ENCODE measurements at regions not wholly inside any gene's neighbourhood (a gene's known extent, or its start where the extent isn't known, plus 50 kb on each side); places are given as distances from the start of the nearest gene placed in this dataset.
"Not testable (repeated sequence)": the region's sequence is repeated elsewhere in the genome, so short reads cannot be mapped to it uniquely, and the experiment has no call there.

DNA sequence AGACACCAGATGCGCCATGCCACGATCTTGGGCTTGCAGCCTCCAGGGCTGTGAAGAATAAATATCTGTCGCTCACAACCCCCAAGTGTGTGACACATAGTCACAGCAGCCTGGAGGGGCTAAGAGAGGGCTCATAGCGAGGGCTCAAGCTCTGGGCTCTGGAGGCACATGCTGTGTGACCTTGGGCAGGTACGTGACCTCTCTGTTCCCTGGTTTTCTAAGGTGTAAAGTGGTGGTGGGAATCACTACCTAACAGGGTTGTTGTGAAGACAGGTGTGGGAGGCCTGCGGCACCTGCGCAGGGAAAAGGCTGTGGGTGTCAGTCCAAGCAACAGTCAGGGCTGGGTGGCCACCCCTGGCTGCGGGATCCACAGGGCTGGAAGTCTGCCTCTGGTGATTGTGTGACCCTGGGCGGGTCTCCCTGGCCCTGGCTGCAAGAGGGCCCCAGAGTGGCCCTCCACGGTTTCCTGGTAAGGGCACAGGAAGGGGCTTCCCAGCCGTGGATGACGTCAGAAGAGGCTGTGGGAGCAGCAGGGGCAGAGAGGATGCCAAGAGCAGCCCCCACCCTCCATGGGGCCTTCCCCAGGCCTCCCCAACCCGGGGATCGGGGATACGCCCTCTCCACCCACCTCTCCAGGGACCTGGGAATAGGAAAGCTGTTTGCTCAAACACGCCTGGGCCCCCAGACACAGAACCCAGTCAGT lies 218.8 kb upstream of the SGCG start:
- Mint-ChIP-seq H3K27me3 (ENCODE audit: low read depth) (peaks cover 3% of the 10 kb centered on the region), H3K36me3 (no peaks in the 10 kb centered on the region), H3K4me1 (peaks cover 14% of the 10 kb centered on the region), H3K4me3 (no peak overlapping the region), H3K9me3 (no peaks in the 10 kb centered on the region), H3K27ac (no peak overlapping the region)
- no peak for DNase-seq (ENCODE audit: low spot score in 2 of 2, unreplicated experiment in 2 of 2)
- TF ChIP-seq, protein P1, sequence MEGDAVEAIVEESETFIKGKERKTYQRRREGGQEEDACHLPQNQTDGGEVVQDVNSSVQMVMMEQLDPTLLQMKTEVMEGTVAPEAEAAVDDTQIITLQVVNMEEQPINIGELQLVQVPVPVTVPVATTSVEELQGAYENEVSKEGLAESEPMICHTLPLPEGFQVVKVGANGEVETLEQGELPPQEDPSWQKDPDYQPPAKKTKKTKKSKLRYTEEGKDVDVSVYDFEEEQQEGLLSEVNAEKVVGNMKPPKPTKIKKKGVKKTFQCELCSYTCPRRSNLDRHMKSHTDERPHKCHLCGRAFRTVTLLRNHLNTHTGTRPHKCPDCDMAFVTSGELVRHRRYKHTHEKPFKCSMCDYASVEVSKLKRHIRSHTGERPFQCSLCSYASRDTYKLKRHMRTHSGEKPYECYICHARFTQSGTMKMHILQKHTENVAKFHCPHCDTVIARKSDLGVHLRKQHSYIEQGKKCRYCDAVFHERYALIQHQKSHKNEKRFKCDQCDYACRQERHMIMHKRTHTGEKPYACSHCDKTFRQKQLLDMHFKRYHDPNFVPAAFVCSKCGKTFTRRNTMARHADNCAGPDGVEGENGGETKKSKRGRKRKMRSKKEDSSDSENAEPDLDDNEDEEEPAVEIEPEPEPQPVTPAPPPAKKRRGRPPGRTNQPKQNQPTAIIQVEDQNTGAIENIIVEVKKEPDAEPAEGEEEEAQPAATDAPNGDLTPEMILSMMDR (IDR thresholded peaks at IDR 0.05; ENCODE audit: unreplicated experiment): no peak

DNA sequence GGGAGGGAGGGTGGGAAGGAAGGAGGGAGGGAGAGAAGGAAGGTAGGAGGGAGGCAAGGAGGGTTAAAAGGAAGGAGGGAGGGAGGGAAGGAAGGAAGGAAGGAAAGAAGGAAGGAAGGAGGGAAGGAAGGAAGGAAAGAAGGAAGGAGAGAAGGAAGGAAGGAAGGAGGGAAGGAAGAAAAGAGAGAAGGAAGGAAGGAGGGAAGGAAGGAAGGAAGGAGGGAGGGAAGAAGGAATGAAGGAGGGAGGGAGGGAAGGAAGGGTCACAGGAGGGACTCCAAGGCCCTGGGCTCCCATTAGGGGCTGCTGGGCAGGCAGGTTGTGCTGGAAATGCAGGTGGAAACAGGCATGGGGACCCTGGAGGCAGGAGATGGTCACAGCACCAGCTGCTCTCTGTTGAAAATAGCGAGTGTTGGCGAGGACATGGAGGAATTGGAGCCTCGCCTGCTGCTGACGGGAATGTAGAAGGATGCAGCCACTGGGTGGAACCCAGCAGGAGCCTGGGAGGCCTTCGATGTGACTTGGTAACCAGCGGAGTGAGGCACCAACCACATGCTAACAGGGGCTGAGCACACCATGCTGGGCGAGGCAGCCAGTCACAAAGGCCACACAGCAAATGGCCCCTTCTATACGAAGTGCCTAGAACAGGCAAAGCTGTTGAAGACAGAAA lies 217.3 kb upstream of the SGCG start:
- H3K36me3 Mint-ChIP-seq; H3K9me3 Mint-ChIP-seq; H3K4me3 Mint-ChIP-seq; H3K27me3 Mint-ChIP-seq (ENCODE audit: low read depth); H3K27ac Mint-ChIP-seq: not testable (repeated sequence)
- DNase-seq (ENCODE audit: low spot score in 2 of 2, unreplicated experiment in 2 of 2): peak in 1 of 2 experiments; percentile 17
- H3K4me1 Mint-ChIP-seq: peaks cover 14% of the 10 kb centered on the region

DNA sequence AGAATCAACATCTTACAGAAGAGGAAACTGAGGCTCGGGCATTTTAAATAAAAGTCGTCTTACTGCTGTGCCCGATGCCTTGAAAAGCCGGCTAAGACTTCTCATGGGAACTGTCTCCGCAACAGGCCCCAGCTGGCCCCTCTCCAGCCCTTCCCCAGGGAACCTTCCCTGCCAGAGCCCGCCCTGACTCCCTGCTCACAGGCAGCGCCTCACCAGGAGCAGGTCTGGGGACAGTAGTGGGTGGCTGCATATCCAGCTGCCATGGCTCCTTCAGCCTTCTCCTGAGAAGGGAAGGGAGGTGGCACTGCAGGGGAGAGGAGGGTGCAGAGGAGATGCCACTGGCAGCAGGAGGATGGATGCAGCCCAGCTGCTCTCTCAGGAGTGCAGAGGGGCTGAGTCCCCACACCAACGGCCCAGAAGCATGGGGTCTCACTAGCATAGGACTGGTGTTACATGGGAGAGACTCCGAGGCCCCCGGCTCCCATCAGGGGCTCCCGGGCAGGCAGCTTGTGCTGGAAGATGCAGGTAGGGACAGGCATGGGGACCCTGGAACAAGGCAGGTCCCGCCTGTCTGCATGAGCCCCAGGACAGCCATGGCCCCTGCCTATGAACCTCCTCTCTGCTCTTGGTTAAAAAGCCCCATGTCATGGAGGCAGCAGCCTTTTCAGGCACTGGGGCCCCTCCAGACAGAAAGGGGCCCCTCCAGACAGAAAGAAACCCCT lies 216.4 kb upstream of the SGCG start:
- H3K4me1 Mint-ChIP-seq: peaks cover 14% of the 10 kb centered on the region
- no peak for DNase-seq (ENCODE audit: low spot score in 2 of 2, unreplicated experiment in 2 of 2)
- H3K36me3 Mint-ChIP-seq: no peaks in the 10 kb centered on the region
- peak overlapping the region; percentile 83 for H3K27ac Mint-ChIP-seq
- TF ChIP-seq, protein P1 (IDR thresholded peaks at IDR 0.05; ENCODE audit: unreplicated experiment): no peak
- peaks cover 5% of the 10 kb centered on the region for H3K27me3 Mint-ChIP-seq (ENCODE audit: low read depth)
- H3K9me3 Mint-ChIP-seq: no peaks in the 10 kb centered on the region
- H3K4me3 Mint-ChIP-seq: no peak overlapping the region

DNA sequence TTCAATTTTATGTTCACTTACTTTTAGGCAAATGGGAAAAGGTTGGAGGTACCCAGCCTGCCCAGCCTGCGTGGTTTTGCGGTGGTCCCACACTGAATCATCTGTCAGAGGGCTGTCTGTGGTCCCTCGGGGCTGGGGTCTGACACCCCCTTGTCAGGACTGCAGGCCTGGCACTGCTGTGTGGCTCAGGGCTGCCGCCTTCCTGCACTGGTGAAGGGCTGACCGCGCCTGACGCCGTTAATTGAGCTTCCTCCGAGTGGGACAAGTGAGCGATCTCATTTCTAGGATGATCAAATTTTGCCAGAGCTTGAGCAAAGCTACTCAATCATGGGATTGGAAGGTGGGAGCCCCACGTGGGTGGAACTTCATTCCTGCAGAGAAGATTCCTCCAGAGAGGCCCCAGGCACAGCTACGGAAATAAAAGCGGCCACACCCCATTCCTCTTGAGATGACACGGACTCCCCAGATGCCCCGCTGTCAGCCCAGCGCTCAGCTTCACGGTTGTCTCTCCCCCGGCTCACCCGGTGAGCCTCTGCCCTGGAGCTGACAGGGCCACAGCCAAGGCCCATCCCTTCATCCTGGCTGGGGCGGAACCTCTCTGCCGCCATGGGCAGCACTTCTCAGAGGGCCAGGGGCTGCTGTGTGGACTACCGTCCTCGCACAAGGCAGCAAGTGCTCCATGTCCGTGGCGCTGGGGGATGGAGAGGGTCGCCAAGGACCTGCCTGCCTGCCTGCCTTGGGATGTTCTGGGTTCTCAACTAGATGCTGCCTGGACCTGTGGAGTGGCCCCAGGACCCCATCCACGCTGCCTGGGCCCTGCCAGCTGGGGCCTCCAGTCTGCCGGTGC lies 215.5 kb upstream of the SGCG start:
- Mint-ChIP-seq H3K27ac (peak overlapping the region; percentile 83), H3K4me1 (peaks cover 14% of the 10 kb centered on the region)
- H3K36me3 Mint-ChIP-seq; H3K9me3 Mint-ChIP-seq; H3K27me3 Mint-ChIP-seq (ENCODE audit: low read depth); H3K4me3 Mint-ChIP-seq: not testable (repeated sequence)
- DNase-seq (ENCODE audit: low spot score in 2 of 2, unreplicated experiment in 2 of 2): peak in 1 of 2 experiments; percentile 61

DNA sequence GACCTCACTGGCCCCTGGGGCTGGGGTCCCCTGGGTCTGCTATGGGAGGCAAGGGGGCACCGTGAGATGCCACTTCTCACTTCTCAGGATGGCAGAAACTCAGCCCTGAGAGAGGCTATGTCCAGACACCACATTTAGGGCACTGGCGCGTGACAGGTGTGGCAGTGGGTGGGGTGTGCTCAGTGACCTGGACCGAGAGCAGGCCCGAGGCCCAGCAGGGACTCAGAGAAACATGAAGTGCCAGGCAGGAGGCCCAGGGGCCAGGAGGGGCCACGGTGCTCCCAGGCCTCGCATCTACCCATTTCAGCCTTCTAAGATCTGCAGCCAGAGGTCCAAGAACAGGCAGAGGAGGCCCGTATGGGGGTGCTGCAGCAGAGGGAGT lies 214.9 kb upstream of the SGCG start:
- H3K36me3 Mint-ChIP-seq; H3K27me3 Mint-ChIP-seq (ENCODE audit: low read depth); H3K4me3 Mint-ChIP-seq; H3K27ac Mint-ChIP-seq; H3K9me3 Mint-ChIP-seq; DNase-seq (ENCODE audit: low spot score in 2 of 2, unreplicated experiment in 2 of 2): not testable (repeated sequence)
- H3K4me1 Mint-ChIP-seq: peaks cover 14% of the 10 kb centered on the region

DNA sequence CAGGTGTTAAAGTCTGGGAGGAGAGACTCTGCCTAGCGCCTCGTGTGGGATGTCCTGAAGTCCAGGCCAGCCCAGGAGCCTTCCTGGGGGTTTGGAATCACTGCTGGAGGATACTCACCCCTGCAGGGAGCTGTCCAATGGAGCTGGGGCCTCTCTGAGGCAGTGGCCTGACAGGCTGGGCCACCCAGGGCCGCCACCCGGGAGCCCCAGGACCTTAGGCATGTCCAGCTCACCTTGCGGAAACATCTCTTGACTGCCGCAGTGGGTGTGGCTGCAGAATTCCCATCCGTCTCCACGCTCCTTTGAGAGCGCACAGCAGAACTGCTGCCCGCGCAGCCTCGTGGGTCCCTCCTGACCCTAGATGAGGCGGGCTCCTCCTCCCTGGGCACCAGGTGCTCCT lies 214.0 kb upstream of the SGCG start:
- not testable (repeated sequence) for H3K27me3 Mint-ChIP-seq (ENCODE audit: low read depth); H3K27ac Mint-ChIP-seq; H3K4me3 Mint-ChIP-seq; H3K36me3 Mint-ChIP-seq; DNase-seq (ENCODE audit: low spot score in 2 of 2, unreplicated experiment in 2 of 2); H3K9me3 Mint-ChIP-seq
- peaks cover 14% of the 10 kb centered on the region for H3K4me1 Mint-ChIP-seq

DNA sequence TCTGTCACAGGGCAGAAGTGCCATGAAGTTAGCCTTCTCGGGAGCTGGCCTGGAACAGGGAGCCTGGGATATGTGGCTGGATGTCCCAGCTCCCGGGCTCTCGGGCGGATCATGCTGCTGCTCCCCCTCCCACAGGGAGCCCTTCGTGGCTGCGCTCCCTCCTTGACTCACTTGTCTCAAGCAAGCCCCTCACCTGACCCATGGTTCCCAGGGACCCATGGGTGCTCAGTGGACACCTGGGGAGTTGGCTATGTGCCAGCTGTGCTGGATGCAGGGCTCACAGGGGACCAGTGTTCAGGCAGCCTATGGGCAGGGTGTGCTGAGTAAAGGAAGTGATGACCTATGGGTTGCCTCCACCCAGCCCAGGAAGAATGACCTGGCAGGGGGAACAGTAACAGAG lies 213.1 kb upstream of the SGCG start:
- H3K27ac Mint-ChIP-seq: no peak overlapping the region
- no peak overlapping the region for H3K4me3 Mint-ChIP-seq
- TF ChIP-seq, protein P1 (IDR thresholded peaks at IDR 0.05; ENCODE audit: unreplicated experiment): no peak
- no peaks in the 10 kb centered on the region for H3K9me3 Mint-ChIP-seq
- H3K27me3 Mint-ChIP-seq (ENCODE audit: low read depth): peaks cover 3% of the 10 kb centered on the region
- no peaks in the 10 kb centered on the region for H3K36me3 Mint-ChIP-seq
- H3K4me1 Mint-ChIP-seq: peaks cover 14% of the 10 kb centered on the region
- DNase-seq (ENCODE audit: low spot score in 2 of 2, unreplicated experiment in 2 of 2): no peak

Data from mesothelial cell of epicardium (in vitro differentiated cells).